Trophoblast cell (in vitro differentiated cells and primary cell): ENCODE measurements at regions not wholly inside any gene's neighbourhood (a gene's known extent, or its start where the extent isn't known, plus 50 kb on each side); places are given as distances from the start of the nearest gene placed in this dataset.

Experiments used
- DNase-seq, 2 donors: peaks; one replicate each; pipeline ENCODE4 v3.0.0-alpha.2; 2016
- H2AFZ ChIP-seq: 2 replicates; pipeline ENCODE4 v1.6.1; 2013; ENCODE audit warnings: low read length, moderate library complexity, mild to moderate bottlenecking; ENCODE audit not compliant: insufficient read depth, poor library complexity
- H2AK5ac ChIP-seq: 2 replicates; pipeline ENCODE4 v1.6.1; 2013; ENCODE audit warnings: mild to moderate bottlenecking, low read length
- H2BK120ac ChIP-seq: 2 replicates; pipeline ENCODE4 v1.6.1; 2013; ENCODE audit warnings: low read length, mild to moderate bottlenecking, moderate library complexity; ENCODE audit not compliant: insufficient read depth, poor library complexity
- H2BK12ac ChIP-seq: 2 replicates; pipeline ENCODE4 v1.6.1; 2013; ENCODE audit warnings: mild to moderate bottlenecking, low read length, moderate library complexity
- H2BK5ac ChIP-seq: 2 replicates; pipeline ENCODE4 v1.6.1; 2013; ENCODE audit warnings: low read length, low read depth, moderate library complexity, mild to moderate bottlenecking; ENCODE audit not compliant: poor library complexity
- H3K14ac ChIP-seq: 2 replicates; pipeline ENCODE4 v1.6.1; 2013; ENCODE audit warnings: mild to moderate bottlenecking, low read length
- H3K18ac ChIP-seq: 2 replicates; pipeline ENCODE4 v1.6.1; 2013; ENCODE audit warnings: mild to moderate bottlenecking, low read length
- H3K23ac ChIP-seq: 2 replicates; pipeline ENCODE4 v1.6.1; 2013; ENCODE audit warnings: low read length
- H3K27ac ChIP-seq: 2 replicates; pipeline ENCODE4 v1.5.1; 2013; ENCODE audit warnings: low read depth, mild to moderate bottlenecking, inconsistent platforms, low read length, moderate library complexity
- H3K27me3 ChIP-seq: 2 replicates; pipeline ENCODE4 v1.6.1; 2013; ENCODE audit warnings: inconsistent platforms, mild to moderate bottlenecking, low read length, moderate library complexity; ENCODE audit not compliant: insufficient read depth
- H3K36me3 ChIP-seq, 2 experiments: 1 replicate in 1 of 2; 2 replicates in 1 of 2; pipeline ENCODE4 v1.6.1; 2013; ENCODE audit warnings: low read length in 2 of 2, mild to moderate bottlenecking in 2 of 2, moderate library complexity in 1 of 2; ENCODE audit not compliant: insufficient read depth in 2 of 2, control insufficient read depth in 1 of 2
- H3K4ac ChIP-seq: 2 replicates; pipeline ENCODE4 v1.6.1; 2013; ENCODE audit warnings: low read depth, mild to moderate bottlenecking, low read length, moderate library complexity
- H3K4me1 ChIP-seq, 2 experiments: 1 replicate in 1 of 2; 2 replicates in 1 of 2; pipeline ENCODE4 v1.6.1; 2013; ENCODE audit warnings: low read length in 2 of 2, mild to moderate bottlenecking in 2 of 2, moderate library complexity in 1 of 2; ENCODE audit not compliant: insufficient read depth in 2 of 2, control insufficient read depth in 1 of 2
- H3K4me2 ChIP-seq: 2 replicates; pipeline ENCODE4 v1.6.1; 2013; ENCODE audit warnings: inconsistent platforms, mild to moderate bottlenecking, low read length, moderate library complexity
- H3K4me3 ChIP-seq: 2 replicates; pipeline ENCODE4 v1.5.1; 2013; ENCODE audit warnings: mild to moderate bottlenecking, low read depth, low read length, inconsistent platforms
- H3K79me1 ChIP-seq: one replicate; pipeline ENCODE4 v1.6.1; 2013; ENCODE audit warnings: low read length
- H3K79me2 ChIP-seq: 2 replicates; pipeline ENCODE4 v1.6.1; 2013; ENCODE audit warnings: low read length, mild to moderate bottlenecking; ENCODE audit not compliant: control insufficient read depth, insufficient read depth, poor library complexity
- H3K9ac ChIP-seq: 2 replicates; pipeline ENCODE4 v1.6.1; 2013; ENCODE audit warnings: mild to moderate bottlenecking, low read length
- H3K9me3 ChIP-seq: 2 replicates; pipeline ENCODE4 v1.6.1; 2013; ENCODE audit warnings: low read depth, mild to moderate bottlenecking, control low read depth, inconsistent platforms, low read length; ENCODE audit not compliant: insufficient read depth
- H4K12ac ChIP-seq: 2 replicates; pipeline ENCODE4 v1.6.1; 2013; ENCODE audit warnings: low read depth, mild to moderate bottlenecking, low read length, moderate library complexity
- H4K8ac ChIP-seq: 2 replicates; pipeline ENCODE4 v1.6.1; 2013; ENCODE audit warnings: low read depth, mild to moderate bottlenecking, low read length, moderate library complexity
- H4K91ac ChIP-seq: one replicate; pipeline ENCODE4 v1.6.1; 2013; ENCODE audit warnings: low read depth, mild to moderate bottlenecking, low read length, moderate library complexity
- WGBS: extraction: QIAGEN DNeasy Blood & Tissue Kit; methylation state at CpG from one replicate; pipeline ENCODE4 v1.1.7; 2013; ENCODE audit warnings: missing lambda C conversion rate; ENCODE audit not compliant: insufficient read length, insufficient coverage; ENCODE audit errors: extremely low coverage; 5-methylcytosine and 5-hydroxymethylcytosine counted together

GRCh38 chr9:86842573-86842972 lies 104.7 kb downstream of the GAS1 start:
- WGBS, result no CpG with 5 or more reads among the region's 6 CpGs
- Histone ChIP-seq H3K79me2 (no peaks in the 10 kb centered on the region), H2AFZ (no peak overlapping the region), H3K4me1 (peaks cover 0 to 3% of the 10 kb centered on the region in 2 experiments), H2BK12ac (no peak overlapping the region), H3K18ac (no peak overlapping the region), H3K14ac (no peak overlapping the region), H3K9ac (no peak overlapping the region), H3K4ac (no peak overlapping the region), H3K4me2 (no peak overlapping the region), H3K23ac (no peak overlapping the region), H4K91ac (no peak overlapping the region), H2BK5ac (no peak overlapping the region), H3K36me3 (no peaks in the 10 kb centered on the region), H3K27me3 (no peaks in the 10 kb centered on the region), H2BK120ac (no peak overlapping the region), H3K27ac (no peak overlapping the region), H4K12ac (no peak overlapping the region), H3K79me1 (no peaks in the 10 kb centered on the region), H4K8ac (no peak overlapping the region), H3K9me3 (no peaks in the 10 kb centered on the region), H2AK5ac (no peak overlapping the region), H3K4me3 (no peak overlapping the region)
- no peak for DNase-seq

GRCh38 chr9:86839522-86839921 lies 107.8 kb downstream of the GAS1 start:
- Histone ChIP-seq H2AFZ (no peak overlapping the region), H3K4me3 (no peak overlapping the region), H3K27ac (no peak overlapping the region), H2AK5ac (no peak overlapping the region), H3K9me3 (no peaks in the 10 kb centered on the region), H3K4ac (no peak overlapping the region), H3K14ac (no peak overlapping the region), H2BK12ac (no peak overlapping the region), H4K91ac (no peak overlapping the region), H4K12ac (no peak overlapping the region), H3K27me3 (no peaks in the 10 kb centered on the region), H2BK120ac (no peak overlapping the region), H3K4me2 (no peak overlapping the region), H3K4me1 (peaks cover 0 to 3% of the 10 kb centered on the region in 2 experiments), H3K18ac (no peak overlapping the region), H3K79me2 (no peaks in the 10 kb centered on the region), H3K79me1 (no peaks in the 10 kb centered on the region), H4K8ac (no peak overlapping the region), H3K23ac (no peak overlapping the region), H3K9ac (no peak overlapping the region), H2BK5ac (no peak overlapping the region), H3K36me3 (no peaks in the 10 kb centered on the region)
- no CpG with 5 or more reads among the region's 3 CpGs for WGBS
- DNase-seq, result no peak

GRCh38 chr9:86838519-86839497 lies 108.5 kb downstream of the GAS1 start:
- no peak overlapping the region for H2BK12ac ChIP-seq
- H3K9me3 ChIP-seq, result no peaks in the 10 kb centered on the region
- H2BK120ac ChIP-seq, result no peak overlapping the region
- H2AK5ac ChIP-seq, result no peak overlapping the region
- no peak overlapping the region for H3K4ac ChIP-seq
- DNase-seq, result no peak
- no peak overlapping the region for H3K4me3 ChIP-seq
- H4K12ac ChIP-seq, result no peak overlapping the region
- peaks cover 0 to 3% of the 10 kb centered on the region in 2 experiments for H3K4me1 ChIP-seq
- H4K91ac ChIP-seq, result no peak overlapping the region
- H2BK5ac ChIP-seq, result no peak overlapping the region
- no peak overlapping the region for H3K9ac ChIP-seq
- H4K8ac ChIP-seq, result no peak overlapping the region
- H3K23ac ChIP-seq, result no peak overlapping the region
- no peaks in the 10 kb centered on the region for H3K79me2 ChIP-seq
- H2AFZ ChIP-seq, result no peak overlapping the region
- H3K14ac ChIP-seq, result no peak overlapping the region
- no peaks in the 10 kb centered on the region for H3K79me1 ChIP-seq
- H3K18ac ChIP-seq, result no peak overlapping the region
- WGBS, result no CpG with 5 or more reads among the region's 17 CpGs
- H3K4me2 ChIP-seq, result no peak overlapping the region
- H3K27me3 ChIP-seq, result no peaks in the 10 kb centered on the region
- no peaks in the 10 kb centered on the region for H3K36me3 ChIP-seq
- H3K27ac ChIP-seq, result no peak overlapping the region

- H3K4me3 ChIP-seq, result no peak overlapping the region
- no peaks in the 10 kb centered on the region for H3K9me3 ChIP-seq
- no peak overlapping the region for H2AK5ac ChIP-seq
- DNase-seq, result no peak
- no peaks in the 10 kb centered on the region for H3K27me3 ChIP-seq
- no peaks in the 10 kb centered on the region for H3K79me1 ChIP-seq
- peaks cover 0 to 3% of the 10 kb centered on the region in 2 experiments for H3K4me1 ChIP-seq
- no peak overlapping the region for H3K4ac ChIP-seq
- H4K8ac ChIP-seq, result no peak overlapping the region
- no peak overlapping the region for H2AFZ ChIP-seq
- no peaks in the 10 kb centered on the region for H3K79me2 ChIP-seq
- no peaks in the 10 kb centered on the region for H3K36me3 ChIP-seq
- H4K91ac ChIP-seq, result no peak overlapping the region
- H2BK120ac ChIP-seq, result no peak overlapping the region
- H3K14ac ChIP-seq, result no peak overlapping the region
- no peak overlapping the region for H2BK5ac ChIP-seq
- WGBS, result no CpG with 5 or more reads among the region's 4 CpGs
- H3K9ac ChIP-seq, result no peak overlapping the region
- no peak overlapping the region for H3K18ac ChIP-seq
- H3K23ac ChIP-seq, result no peak overlapping the region
- no peak overlapping the region for H4K12ac ChIP-seq
- no peak overlapping the region for H2BK12ac ChIP-seq
- H3K27ac ChIP-seq, result no peak overlapping the region
- H3K4me2 ChIP-seq, result no peak overlapping the region
These were observed 110.0 kb downstream of the GAS1 start for GRCh38 chr9:86837345-86837744.
